ENCODE measurements at regions not wholly inside any gene's neighbourhood (a gene's known extent, or its start where the extent isn't known, plus 50 kb on each side); places are given as distances from the start of the nearest gene placed in this dataset.

GRCh38 chr19:33953592-33953991, 156.9 kb downstream of the KCTD15 start:
- TF ChIP-seq POLR2AphosphoS5 (IDR thresholded peaks at IDR 0.05; ENCODE audit: low read depth, low read length) (no peak), CTCF (IDR thresholded peaks at IDR 0.05) (no peak), SIN3A (IDR thresholded peaks at IDR 0.05; ENCODE audit: borderline replicate concordance, insufficient read depth, low read depth, low read length) (no peak), REST (IDR thresholded peaks at IDR 0.05; ENCODE audit: insufficient read depth in 1 of 2, low read depth in 2 of 2, low read length in 1 of 2) (no peak), TCF7L2 (IDR thresholded peaks at IDR 0.05; ENCODE audit: low read depth, low read length) (no peak)
